Natural killer cell (primary cell): ENCODE measurements at regions not wholly inside any gene's neighbourhood (a gene's known extent, or its start where the extent isn't known, plus 50 kb on each side); places are given as distances from the start of the nearest gene placed in this dataset.

Experiments used
- ATAC-seq, 3 donors: fragments of 150-1000 bp in 2 of 3; fragments of 200-7000 bp in 1 of 3; cut with Tn5 transposase; 1 replicate in 1 of 3; 2 replicates in 2 of 3; pipeline ENCODE4 v1.10.0; 2021; ENCODE audit warnings: mild to moderate bottlenecking in 2 of 3, moderate library complexity in 2 of 3
- DNase-seq, 2 donors: peaks; one replicate each; pipeline versions ENCODE4 v3.0.0 to v3.0.0-alpha.2; 2013 to 2021; ENCODE audit warnings: mixed read lengths in 1 of 2
- H3K27ac ChIP-seq: one replicate; pipeline ENCODE4 v1.5.1; 2013; ENCODE audit warnings: mild to moderate bottlenecking, low read length
- H3K27me3 ChIP-seq: one replicate; pipeline ENCODE4 v1.6.1; 2013; ENCODE audit warnings: low read length; ENCODE audit not compliant: control insufficient read depth, insufficient read depth
- H3K36me3 ChIP-seq: one replicate; pipeline ENCODE4 v1.6.1; 2013; ENCODE audit warnings: low read length; ENCODE audit not compliant: control insufficient read depth, insufficient read depth
- H3K4me1 ChIP-seq: one replicate; pipeline ENCODE4 v1.6.1; 2013; ENCODE audit warnings: low read length; ENCODE audit not compliant: control insufficient read depth, insufficient read depth
- H3K4me3 ChIP-seq: one replicate; pipeline ENCODE4 v1.5.1; 2013; ENCODE audit warnings: low read length
- H3K9me3 ChIP-seq: one replicate; pipeline ENCODE4 v1.6.1; 2013; ENCODE audit warnings: low read length; ENCODE audit not compliant: control insufficient read depth, insufficient read depth
- H3K27ac Mint-ChIP-seq, 2 donors: one replicate each; pipeline ENCODE4 v1.8.0; 2022; ENCODE audit warnings: mild to moderate bottlenecking in 2 of 2, mixed read lengths in 2 of 2, moderate library complexity in 1 of 2
- H3K27me3 Mint-ChIP-seq, 2 donors: one replicate each; pipeline ENCODE4 v1.8.0; 2022; ENCODE audit warnings: low read depth in 2 of 2, mixed read lengths in 2 of 2
- H3K36me3 Mint-ChIP-seq: one replicate; pipeline ENCODE4 v1.8.0; 2022; ENCODE audit warnings: mixed read lengths
- H3K4me1 Mint-ChIP-seq, 2 donors: one replicate each; pipeline ENCODE4 v1.8.0; 2022; ENCODE audit warnings: mixed read lengths in 2 of 2
- H3K4me3 Mint-ChIP-seq: one replicate; pipeline ENCODE4 v1.8.0; 2022; ENCODE audit warnings: mild to moderate bottlenecking, moderate library complexity, mixed read lengths
- H3K9me3 Mint-ChIP-seq, 2 donors: one replicate each; pipeline ENCODE4 v1.8.0; 2022; ENCODE audit warnings: mixed read lengths in 2 of 2
- WGBS: methylation state at CpG from one replicate; pipeline ENCODE4 v1.1.7; 2013; ENCODE audit warnings: missing lambda C conversion rate; ENCODE audit not compliant: insufficient coverage; 5-methylcytosine and 5-hydroxymethylcytosine counted together
- intact Hi-C: fragments of 100-400 bp; cut with micrococcal nuclease; formaldehyde crosslinking; loops from one replicate; pipeline ENCODE4 v1.14.2; 2022
- TF ChIP-seq, protein P1 (sequence below): fragments of 200-600 bp; IDR thresholded peaks from one replicate; pipeline ENCODE4 v1.8.0; 2022; ENCODE audit warnings: antibody characterized with exemption

DNA sequence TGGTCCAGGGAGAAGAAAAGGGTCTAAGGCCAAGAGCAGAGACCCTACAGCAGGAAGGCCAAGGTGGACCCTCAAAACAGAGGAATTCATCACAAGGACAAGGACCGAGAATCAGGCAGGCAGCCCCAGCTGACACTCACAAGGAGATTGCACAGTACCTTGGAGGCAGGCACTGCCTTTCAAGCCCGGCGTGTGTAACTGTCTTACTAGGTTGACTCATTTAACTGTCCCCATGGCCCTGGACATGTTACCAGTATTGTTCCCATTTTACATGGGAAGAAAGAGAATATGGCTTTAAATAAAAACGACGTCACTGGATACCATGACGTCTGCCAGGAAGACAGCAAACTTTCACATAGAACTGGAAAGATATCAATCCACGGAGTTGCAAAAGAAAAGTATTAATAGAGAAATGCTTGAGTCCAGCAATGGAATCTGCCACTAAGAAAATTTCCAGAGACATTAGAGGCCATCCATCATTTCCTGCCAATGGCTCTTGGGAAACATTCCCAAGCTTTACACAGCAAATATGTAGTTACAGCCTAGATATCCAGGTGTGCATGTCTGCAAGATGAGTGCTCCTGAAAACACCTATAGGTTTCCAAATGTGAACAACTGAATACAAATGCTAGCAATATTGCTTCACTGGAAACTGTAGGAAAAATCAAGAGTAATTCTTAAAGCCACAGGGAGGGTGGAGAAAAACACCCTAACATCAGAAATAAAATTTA is 111.5 kb upstream of the RPS6KA2 start:
- no peak overlapping the region for H3K4me3 ChIP-seq
- Mint-ChIP-seq H3K4me3 (no peak overlapping the region), H3K4me1 (peaks cover 21 to 28% of the 10 kb centered on the region in 2 donors)

DNA sequence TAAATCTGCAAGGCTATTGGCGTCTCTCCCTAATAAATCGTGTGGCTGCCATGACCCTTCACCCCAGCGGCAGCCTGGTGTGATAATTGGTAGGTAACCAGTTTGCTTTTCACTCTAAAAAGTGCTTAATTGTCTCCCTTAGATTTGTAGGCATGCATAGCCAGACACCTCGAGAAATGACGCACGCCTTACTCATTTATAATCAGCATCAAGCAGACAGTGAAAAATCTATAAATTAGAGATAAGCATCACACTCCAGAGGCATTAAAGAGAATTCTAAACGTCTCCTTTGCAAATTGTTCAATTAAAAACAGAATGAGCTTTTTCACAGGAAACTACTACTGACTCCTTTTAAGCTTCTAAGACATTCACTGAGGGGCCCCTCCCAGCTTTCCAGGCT is 110.2 kb upstream of the RPS6KA2 start:
- no peaks in the 10 kb centered on the region for H3K27me3 Mint-ChIP-seq
- TF ChIP-seq, protein P1, sequence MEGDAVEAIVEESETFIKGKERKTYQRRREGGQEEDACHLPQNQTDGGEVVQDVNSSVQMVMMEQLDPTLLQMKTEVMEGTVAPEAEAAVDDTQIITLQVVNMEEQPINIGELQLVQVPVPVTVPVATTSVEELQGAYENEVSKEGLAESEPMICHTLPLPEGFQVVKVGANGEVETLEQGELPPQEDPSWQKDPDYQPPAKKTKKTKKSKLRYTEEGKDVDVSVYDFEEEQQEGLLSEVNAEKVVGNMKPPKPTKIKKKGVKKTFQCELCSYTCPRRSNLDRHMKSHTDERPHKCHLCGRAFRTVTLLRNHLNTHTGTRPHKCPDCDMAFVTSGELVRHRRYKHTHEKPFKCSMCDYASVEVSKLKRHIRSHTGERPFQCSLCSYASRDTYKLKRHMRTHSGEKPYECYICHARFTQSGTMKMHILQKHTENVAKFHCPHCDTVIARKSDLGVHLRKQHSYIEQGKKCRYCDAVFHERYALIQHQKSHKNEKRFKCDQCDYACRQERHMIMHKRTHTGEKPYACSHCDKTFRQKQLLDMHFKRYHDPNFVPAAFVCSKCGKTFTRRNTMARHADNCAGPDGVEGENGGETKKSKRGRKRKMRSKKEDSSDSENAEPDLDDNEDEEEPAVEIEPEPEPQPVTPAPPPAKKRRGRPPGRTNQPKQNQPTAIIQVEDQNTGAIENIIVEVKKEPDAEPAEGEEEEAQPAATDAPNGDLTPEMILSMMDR: no peak

More for the DNA sequence above, 111.5 kb upstream of the RPS6KA2 start:
- H3K36me3 ChIP-seq: no peaks in the 10 kb centered on the region
- Mint-ChIP-seq H3K27me3 (no peaks in the 10 kb centered on the region), H3K9me3 (no peaks in the 10 kb centered on the region), H3K36me3 (no peaks in the 10 kb centered on the region), H3K27ac (no peak overlapping the region)
- no peak for DNase-seq
- intact Hi-C loops: no loop called here
- TF ChIP-seq, protein P1: no peak
- H3K9me3 ChIP-seq: no peaks in the 10 kb centered on the region
- ATAC-seq: no peak
- H3K4me1 ChIP-seq: peaks cover 29% of the 10 kb centered on the region
- H3K27ac ChIP-seq: no peak overlapping the region
- WGBS: 96% methylated on average over 7 of the region's 7 CpGs
- H3K27me3 ChIP-seq: no peaks in the 10 kb centered on the region

DNA sequence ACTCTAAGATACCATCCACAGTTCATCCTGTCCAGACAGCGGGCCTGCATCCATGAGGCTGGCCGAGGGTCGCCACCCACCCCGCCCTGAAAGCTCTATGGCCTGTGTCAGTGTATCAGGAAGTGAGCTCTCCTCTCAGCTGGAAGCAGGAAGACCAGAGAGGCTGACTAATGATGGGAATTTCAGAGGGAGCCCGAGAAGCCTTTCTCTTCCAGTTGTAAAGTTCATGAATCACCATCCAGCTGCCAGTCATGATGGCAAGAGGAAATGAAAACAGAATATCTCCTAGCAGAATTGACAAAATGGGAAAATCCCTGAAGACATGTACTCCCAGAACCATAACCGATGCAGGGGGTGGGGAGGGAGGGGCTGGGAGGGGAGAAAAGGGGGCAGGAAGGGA is 109.6 kb upstream of the RPS6KA2 start:
- H3K27me3 Mint-ChIP-seq: no peaks in the 10 kb centered on the region
- TF ChIP-seq, protein P1: no peak
- no peaks in the 10 kb centered on the region for H3K9me3 Mint-ChIP-seq
- DNase-seq (no peak), ATAC-seq (no peak)
- 92% methylated on average over 6 of the region's 6 CpGs for WGBS
- H3K27ac ChIP-seq: no peak overlapping the region
- intact Hi-C loops: no loop called here
- no peaks in the 10 kb centered on the region for H3K36me3 Mint-ChIP-seq
- H3K36me3 ChIP-seq: no peaks in the 10 kb centered on the region
- peaks cover 20% of the 10 kb centered on the region for H3K4me1 ChIP-seq
- H3K4me3 Mint-ChIP-seq: no peak overlapping the region
- H3K9me3 ChIP-seq: no peaks in the 10 kb centered on the region
- H3K4me1 Mint-ChIP-seq: peaks cover 21 to 22% of the 10 kb centered on the region in 2 donors
- no peaks in the 10 kb centered on the region for H3K27me3 ChIP-seq
- H3K4me3 ChIP-seq: no peak overlapping the region
- no peak overlapping the region for H3K27ac Mint-ChIP-seq

More for the DNA sequence above, 110.2 kb upstream of the RPS6KA2 start:
- WGBS: 90% methylated on average over 7 of the region's 7 CpGs
- DNase-seq: no peak
- Histone ChIP-seq H3K9me3 (no peaks in the 10 kb centered on the region), H3K36me3 (no peaks in the 10 kb centered on the region), H3K27ac (no peak overlapping the region), H3K4me1 (peaks cover 26% of the 10 kb centered on the region), H3K27me3 (no peaks in the 10 kb centered on the region), H3K4me3 (no peak overlapping the region)
- Mint-ChIP-seq H3K27ac (no peak overlapping the region), H3K9me3 (no peaks in the 10 kb centered on the region), H3K4me3 (no peak overlapping the region), H3K4me1 (peaks cover 21 to 22% of the 10 kb centered on the region in 2 donors), H3K36me3 (no peaks in the 10 kb centered on the region)
- ATAC-seq: no peak
- intact Hi-C loops: no loop called here

DNA sequence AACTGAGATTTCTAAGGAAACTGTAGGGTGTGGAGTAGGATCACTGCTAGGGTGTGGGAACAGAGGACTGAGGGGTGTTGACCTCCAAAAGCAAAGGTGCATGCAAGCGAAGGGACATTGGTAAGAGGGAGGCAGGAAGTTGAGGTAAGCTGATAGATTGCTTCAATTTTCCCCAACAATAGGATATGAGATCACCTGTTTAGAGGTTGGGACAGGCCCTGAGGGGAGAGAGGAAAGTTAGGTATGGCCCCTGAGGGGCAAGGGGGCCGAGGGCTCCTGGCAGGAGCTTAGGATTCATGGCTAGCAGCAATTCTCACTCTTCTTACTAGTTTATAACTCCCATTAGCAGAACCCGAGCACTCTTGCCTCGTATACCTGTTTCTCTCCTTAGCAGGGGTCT is 106.8 kb upstream of the RPS6KA2 start:
- Mint-ChIP-seq H3K4me1 (peaks cover 7 to 9% of the 10 kb centered on the region in 2 donors), H3K9me3 (no peaks in the 10 kb centered on the region), H3K36me3 (no peaks in the 10 kb centered on the region), H3K4me3 (no peak overlapping the region), H3K27me3 (no peaks in the 10 kb centered on the region), H3K27ac (no peak overlapping the region)
- Histone ChIP-seq H3K4me1 (peaks cover 6% of the 10 kb centered on the region), H3K9me3 (no peaks in the 10 kb centered on the region), H3K27ac (no peak overlapping the region), H3K4me3 (no peak overlapping the region), H3K36me3 (no peaks in the 10 kb centered on the region), H3K27me3 (no peaks in the 10 kb centered on the region)
- WGBS: 83% methylated on average over 2 of the region's 4 CpGs
- no peak for DNase-seq
- TF ChIP-seq, protein P1: no peak
- intact Hi-C loops: no loop called here
- ATAC-seq: no peak
